GM21786 (cell line): ENCODE measurements at regions not wholly inside any gene's neighbourhood (a gene's known extent, or its start where the extent isn't known, plus 50 kb on each side); places are given as distances from the start of the nearest gene placed in this dataset.

Source experiments
- ATAC-seq: cut with Tn5 transposase; IDR thresholded peaks from one replicate; pipeline ENCODE4 v1.9.1; 2021; ENCODE audit not compliant: unreplicated experiment

GRCh38 chr9:89829346-89829745, 224.5 kb downstream of the GADD45G start:
- ATAC-seq: no peak

GRCh38 chr9:89835666-89836065, 230.9 kb downstream of the GADD45G start:
- ATAC-seq: no peak

GRCh38 chr9:89837162-89837933, 232.5 kb downstream of the GADD45G start:
- no peak for ATAC-seq

- ATAC-seq: no peak
These were observed 233.1 kb downstream of the GADD45G start for GRCh38 chr9:89837934-89838310.

DNA sequence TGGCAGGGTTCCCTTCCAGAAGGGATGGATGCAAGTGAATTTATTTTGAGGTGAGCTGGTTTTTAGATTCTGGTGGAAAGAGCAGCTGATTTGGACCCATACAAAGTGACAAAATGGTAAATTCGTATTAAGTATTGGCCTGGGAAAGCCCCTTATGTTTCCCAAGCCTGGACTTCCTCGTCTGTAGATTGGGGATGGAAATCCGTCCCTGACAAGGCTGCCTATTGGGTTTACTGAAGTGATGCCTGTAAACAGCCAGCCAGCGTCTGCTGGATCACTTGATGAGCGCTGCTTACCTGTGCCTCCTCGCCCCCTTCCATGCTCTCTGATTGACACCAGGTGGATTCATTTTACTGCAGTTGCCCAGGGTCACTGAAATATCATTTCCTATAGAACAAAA, 233.8 kb downstream of the GADD45G start:
- ATAC-seq: no peak

GRCh38 chr9:89839449-89839848, 234.6 kb downstream of the GADD45G start:
- no peak for ATAC-seq

GRCh38 chr9:89839952-89840351, 235.1 kb downstream of the GADD45G start:
- ATAC-seq: no peak

DNA sequence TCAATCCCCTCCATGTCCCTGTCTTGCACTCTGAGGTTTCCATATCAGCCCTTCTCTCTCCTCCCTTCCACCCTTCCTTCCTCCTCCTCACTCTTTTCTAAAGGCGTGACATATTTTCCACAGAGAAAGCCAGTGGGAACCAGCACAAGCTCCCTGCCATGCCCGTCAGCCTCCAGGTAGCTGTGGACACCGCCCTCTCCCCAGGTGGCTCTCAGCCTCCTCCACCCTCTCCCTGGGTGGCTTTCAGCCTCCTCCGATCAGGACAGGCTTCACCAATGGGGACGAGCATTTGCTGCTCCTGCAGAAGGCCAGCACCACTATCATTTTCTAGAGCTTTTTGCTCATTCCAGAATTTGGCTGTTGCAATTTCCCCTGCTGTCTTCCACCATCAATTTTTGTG, 236.6 kb downstream of the GADD45G start:
- no peak for ATAC-seq

DNA sequence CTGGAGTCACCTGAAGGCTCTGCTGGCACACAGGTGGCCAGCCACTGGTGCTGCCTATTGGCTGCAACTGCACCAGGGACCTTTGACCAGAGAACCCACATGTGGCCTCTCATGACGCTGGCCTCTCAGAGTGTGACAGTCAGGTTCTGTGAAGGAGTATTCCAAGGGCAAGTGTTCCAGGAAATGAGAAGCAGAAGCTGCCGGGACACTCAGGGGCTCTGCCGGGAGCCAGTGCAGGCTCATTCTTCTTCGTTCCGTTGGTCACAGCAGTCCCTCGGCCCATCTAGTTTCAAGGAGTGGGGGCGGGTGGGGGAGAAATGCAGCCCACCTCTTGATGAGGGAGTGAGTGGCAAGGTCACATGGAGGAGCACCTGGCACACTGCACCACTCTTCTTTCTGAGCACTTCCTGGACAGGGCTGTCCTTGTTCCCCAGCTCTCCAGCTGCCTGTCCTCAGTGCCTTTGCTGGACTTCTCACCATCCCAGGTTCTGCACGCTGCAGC, 237.5 kb downstream of the GADD45G start:
- no peak for ATAC-seq

GRCh38 chr9:89843074-89843473, 238.3 kb downstream of the GADD45G start:
- ATAC-seq: no peak

DNA sequence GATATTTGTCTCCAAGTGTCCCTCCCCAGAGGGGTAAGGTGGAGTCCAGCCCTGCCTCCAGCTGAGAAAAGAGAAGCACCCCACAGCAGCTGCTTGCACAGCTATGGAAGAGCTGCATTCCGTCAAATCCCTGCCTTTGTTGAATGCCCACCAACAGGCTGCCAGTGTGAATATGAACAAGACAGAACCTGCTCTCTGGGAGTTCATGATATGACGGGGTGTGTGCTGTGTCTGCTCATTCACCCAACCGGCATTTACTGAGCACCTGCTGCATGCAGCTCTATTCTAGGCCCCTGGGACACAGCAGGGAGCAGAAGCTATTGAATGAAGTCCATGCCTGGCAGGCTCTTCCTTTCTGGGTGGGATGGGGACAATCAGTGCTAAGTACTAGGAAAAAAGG, 238.8 kb downstream of the GADD45G start:
- ATAC-seq: no peak

- no peak for ATAC-seq
These were observed 239.3 kb downstream of the GADD45G start for GRCh38 chr9:89844075-89844474.

DNA sequence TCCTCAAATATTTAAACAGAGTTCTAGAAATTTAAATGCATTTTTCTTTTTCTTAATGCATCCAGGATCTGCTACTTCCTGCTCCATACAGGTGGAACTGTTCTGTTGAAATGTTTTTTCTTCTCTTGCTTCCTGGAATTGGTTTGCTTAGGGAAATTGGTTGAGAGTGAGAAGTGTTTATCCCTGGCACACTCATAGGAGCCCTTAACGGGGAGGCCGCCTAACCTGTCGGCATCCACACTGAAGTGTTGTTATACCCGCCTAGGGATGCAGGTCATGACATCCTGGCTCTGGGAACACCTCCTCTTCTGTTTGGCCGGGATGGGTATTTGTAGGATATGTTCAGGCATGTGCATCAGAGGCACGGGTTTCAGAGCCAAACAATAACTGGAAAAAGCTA, 239.7 kb downstream of the GADD45G start:
- no peak for ATAC-seq

GRCh38 chr9:89845321-89845720, 240.5 kb downstream of the GADD45G start:
- ATAC-seq: no peak

DNA sequence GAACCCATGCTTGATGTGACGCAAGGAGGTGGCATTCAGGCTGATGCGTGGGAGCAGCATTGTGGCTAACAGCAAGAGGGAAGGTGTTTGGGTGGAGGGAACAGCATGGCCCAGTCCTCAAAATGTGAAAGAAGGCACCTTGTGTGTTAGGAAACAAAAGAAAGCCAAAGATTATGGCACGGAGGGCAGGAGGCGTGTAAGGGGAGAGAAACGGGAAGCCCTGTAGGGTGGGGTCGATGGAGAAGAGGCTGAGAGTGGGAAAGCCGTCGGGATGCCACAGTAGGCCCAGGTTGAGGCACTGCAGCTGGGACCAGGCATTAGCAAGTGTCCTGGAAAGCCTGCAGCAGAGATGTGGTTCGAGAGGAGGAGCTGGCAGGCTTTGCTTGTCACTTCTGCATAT, 241.1 kb downstream of the GADD45G start:
- ATAC-seq: no peak

DNA sequence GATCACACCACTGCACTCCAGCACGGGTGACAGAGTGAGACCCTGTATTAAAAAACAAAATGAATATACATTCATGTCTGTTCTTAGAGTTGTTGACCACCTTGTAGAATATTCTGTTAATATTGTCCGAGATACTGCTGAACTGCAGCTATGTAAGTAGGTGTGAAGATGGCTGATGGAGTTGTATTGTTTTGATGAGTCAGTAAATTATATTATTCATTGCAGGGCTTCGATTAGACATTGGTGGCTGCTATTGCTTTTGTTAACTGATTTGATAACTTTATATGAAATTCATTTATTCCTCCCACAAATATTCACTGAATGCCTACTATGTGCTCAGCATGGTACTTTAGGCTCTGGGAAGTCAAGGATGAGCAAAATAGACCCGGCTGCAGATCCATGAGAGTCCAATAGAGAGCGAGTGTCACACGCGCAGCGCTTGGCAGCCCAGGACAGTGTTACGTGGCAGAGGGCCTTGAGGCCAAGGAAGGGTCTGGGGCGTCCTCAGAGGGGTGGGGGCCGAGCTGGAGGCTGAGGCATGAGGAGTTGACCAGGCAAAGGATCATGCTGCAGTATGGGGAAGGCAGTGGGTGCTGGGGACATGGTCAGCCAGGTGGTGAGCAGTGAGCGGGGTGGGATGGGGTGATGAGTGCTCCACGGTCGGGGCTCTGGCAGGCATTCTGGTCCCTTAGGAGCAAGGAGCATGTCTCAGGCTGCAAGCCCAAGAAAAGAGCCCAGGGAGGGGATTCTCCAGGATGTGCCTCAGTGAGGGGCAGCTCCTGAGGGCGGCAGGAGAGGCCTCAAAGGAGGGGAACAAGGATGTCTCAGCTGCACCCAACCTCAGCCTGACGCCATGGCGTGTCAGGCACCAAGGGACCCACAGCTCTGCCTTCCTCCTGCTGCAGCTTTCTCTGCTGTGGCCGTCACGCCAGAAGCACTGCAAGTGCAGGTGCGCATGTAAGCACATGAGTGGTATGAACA, 243.5 kb downstream of the GADD45G start:
- no peak for ATAC-seq

DNA sequence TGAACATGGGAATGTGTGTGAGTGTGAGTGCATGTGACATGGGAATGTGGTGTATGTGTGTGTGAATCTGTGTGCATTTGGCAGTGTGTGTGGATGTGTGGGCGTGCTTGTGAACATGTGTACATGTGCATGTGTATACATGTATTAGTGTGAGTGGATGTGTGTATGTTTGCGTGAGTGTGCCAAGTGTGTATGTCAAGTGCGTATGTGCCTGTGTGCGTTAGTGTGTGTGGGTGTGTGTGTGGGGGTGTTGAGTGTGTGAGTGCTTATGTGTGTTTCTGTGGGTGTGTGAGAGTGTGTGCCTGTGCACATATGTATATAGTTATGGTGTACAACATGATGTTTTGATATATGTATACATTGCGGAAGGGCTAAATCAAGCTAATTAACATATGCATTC, 244.3 kb downstream of the GADD45G start:
- ATAC-seq: no peak

- ATAC-seq: no peak
These were observed 245.3 kb downstream of the GADD45G start for GRCh38 chr9:89850153-89850552.

GRCh38 chr9:89850631-89851325, 246.0 kb downstream of the GADD45G start:
- ATAC-seq: no peak

DNA sequence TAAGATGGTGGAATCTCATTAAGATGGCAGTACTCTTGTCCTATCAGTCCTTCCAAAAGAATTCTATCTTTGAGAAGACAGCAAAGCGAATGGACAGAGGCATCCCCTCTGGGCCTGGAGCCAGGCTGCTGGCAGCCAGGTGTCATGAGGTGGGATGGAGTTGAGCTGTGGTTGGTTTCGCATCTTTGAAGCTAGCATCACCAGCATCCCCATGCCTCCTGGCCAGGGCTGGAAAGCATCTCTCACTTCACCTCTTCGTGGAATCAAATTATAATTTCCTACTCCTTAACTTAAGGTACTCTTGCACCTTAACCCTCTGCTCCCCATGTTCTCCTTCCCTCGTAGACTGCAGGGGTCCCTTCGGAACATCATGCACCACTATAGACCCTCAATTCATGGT, 248.3 kb downstream of the GADD45G start:
- ATAC-seq: no peak

GRCh38 chr9:89853931-89854330, 249.1 kb downstream of the GADD45G start:
- no peak for ATAC-seq
